ENCODE measurements at regions not wholly inside any gene's neighbourhood (a gene's known extent, or its start where the extent isn't known, plus 50 kb on each side); places are given as distances from the start of the nearest gene placed in this dataset.

GRCh38 chr18:72391427-72391826 lies 152.7 kb downstream of the CBLN2 start:
- Mint-ChIP-seq H3K27me3 (ENCODE audit: low read depth) (peaks cover 7% of the 10 kb centered on the region), H3K27ac (no peak overlapping the region), H3K9me3 (peaks cover 78% of the 10 kb centered on the region), H3K36me3 (peaks cover 50% of the 10 kb centered on the region), H3K4me3 (no peak overlapping the region), H3K4me1 (no peaks in the 10 kb centered on the region)
- ATAC-seq: no peak
- TF ChIP-seq RORB (CRISPR knock-in tag; IDR thresholded peaks at IDR 0.05) (no peak), ZNF671 (CRISPR knock-in tag; IDR thresholded peaks at IDR 0.05) (no peak), NR2C2 (CRISPR knock-in tag; IDR thresholded peaks at IDR 0.05) (no peak), AFF4 (CRISPR knock-in tag; IDR thresholded peaks at IDR 0.05; ENCODE audit: borderline replicate concordance) (no peak), ZNF138 (CRISPR knock-in tag; conservative IDR thresholded peaks at IDR 0.05) (no peak), ESRRA (CRISPR knock-in tag; IDR thresholded peaks at IDR 0.05; ENCODE audit: borderline replicate concordance) (no peak)
- DNase-seq (ENCODE audit: low spot score): no peak
- POLR2A ChIA-PET: no interaction called here
- CTCF ChIA-PET: no interaction called here

DNA sequence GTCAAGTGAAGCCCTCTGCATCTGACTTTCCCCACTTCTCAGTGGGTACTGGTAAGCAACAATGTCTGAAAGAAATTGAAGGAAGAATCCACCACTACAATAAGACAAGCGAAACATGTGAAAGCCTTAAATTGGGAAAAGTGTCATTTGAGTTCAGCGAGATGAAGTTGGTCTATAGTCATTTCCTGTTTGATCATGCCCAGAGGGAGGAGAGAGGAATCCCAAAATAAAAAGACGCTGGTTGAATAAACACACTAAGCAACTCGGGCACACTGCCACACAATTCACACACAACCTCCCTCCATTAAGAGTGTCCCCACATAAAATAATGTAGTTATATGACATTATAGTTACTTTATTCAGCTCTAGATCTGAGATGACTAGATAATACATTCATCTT lies 166.1 kb downstream of the CBLN2 start:
- Mint-ChIP-seq H3K27me3 (ENCODE audit: low read depth) (no peaks in the 10 kb centered on the region; the same call in 1 of the 2 replicates), H3K27ac (no peak overlapping the region), H3K9me3 (peaks cover 54% of the 10 kb centered on the region), H3K36me3 (peaks cover 35% of the 10 kb centered on the region), H3K4me3 (no peak overlapping the region), H3K4me1 (no peaks in the 10 kb centered on the region)
- DNase-seq (ENCODE audit: low spot score) (no peak), ATAC-seq (no peak)
- POLR2A ChIA-PET: no interaction called here
- CTCF ChIA-PET: no interaction called here
- no peak for TF ChIP-seq CDX4 (CRISPR knock-in tag; IDR thresholded peaks at IDR 0.05; ENCODE audit: borderline replicate concordance)
- TF ChIP-seq, protein P1, sequence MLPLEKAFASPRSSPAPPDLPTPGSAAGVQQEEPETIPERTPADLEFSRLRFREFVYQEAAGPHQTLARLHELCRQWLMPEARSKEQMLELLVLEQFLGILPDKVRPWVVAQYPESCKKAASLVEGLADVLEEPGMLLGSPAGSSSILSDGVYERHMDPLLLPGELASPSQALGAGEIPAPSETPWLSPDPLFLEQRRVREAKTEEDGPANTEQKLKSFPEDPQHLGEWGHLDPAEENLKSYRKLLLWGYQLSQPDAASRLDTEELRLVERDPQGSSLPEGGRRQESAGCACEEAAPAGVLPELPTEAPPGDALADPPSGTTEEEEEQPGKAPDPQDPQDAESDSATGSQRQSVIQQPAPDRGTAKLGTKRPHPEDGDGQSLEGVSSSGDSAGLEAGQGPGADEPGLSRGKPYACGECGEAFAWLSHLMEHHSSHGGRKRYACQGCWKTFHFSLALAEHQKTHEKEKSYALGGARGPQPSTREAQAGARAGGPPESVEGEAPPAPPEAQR (CRISPR knock-in tag; IDR thresholded peaks at IDR 0.05): no peak
- TF ChIP-seq AFF4 (CRISPR knock-in tag; IDR thresholded peaks at IDR 0.05; ENCODE audit: borderline replicate concordance): no peak
- TF ChIP-seq ZNF512 (CRISPR knock-in tag; IDR thresholded peaks at IDR 0.05; ENCODE audit: borderline replicate concordance): no peak
- TF ChIP-seq ZMAT4 (CRISPR knock-in tag; IDR thresholded peaks at IDR 0.05): no peak
- TF ChIP-seq, protein P2, sequence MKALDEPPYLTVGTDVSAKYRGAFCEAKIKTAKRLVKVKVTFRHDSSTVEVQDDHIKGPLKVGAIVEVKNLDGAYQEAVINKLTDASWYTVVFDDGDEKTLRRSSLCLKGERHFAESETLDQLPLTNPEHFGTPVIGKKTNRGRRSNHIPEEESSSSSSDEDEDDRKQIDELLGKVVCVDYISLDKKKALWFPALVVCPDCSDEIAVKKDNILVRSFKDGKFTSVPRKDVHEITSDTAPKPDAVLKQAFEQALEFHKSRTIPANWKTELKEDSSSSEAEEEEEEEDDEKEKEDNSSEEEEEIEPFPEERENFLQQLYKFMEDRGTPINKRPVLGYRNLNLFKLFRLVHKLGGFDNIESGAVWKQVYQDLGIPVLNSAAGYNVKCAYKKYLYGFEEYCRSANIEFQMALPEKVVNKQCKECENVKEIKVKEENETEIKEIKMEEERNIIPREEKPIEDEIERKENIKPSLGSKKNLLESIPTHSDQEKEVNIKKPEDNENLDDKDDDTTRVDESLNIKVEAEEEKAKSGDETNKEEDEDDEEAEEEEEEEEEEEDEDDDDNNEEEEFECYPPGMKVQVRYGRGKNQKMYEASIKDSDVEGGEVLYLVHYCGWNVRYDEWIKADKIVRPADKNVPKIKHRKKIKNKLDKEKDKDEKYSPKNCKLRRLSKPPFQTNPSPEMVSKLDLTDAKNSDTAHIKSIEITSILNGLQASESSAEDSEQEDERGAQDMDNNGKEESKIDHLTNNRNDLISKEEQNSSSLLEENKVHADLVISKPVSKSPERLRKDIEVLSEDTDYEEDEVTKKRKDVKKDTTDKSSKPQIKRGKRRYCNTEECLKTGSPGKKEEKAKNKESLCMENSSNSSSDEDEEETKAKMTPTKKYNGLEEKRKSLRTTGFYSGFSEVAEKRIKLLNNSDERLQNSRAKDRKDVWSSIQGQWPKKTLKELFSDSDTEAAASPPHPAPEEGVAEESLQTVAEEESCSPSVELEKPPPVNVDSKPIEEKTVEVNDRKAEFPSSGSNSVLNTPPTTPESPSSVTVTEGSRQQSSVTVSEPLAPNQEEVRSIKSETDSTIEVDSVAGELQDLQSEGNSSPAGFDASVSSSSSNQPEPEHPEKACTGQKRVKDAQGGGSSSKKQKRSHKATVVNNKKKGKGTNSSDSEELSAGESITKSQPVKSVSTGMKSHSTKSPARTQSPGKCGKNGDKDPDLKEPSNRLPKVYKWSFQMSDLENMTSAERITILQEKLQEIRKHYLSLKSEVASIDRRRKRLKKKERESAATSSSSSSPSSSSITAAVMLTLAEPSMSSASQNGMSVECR (CRISPR knock-in tag; IDR thresholded peaks at IDR 0.05; ENCODE audit: borderline replicate concordance): no peak
- TF ChIP-seq GABPB1 (CRISPR knock-in tag; IDR thresholded peaks at IDR 0.05): no peak
- TF ChIP-seq, protein P3, sequence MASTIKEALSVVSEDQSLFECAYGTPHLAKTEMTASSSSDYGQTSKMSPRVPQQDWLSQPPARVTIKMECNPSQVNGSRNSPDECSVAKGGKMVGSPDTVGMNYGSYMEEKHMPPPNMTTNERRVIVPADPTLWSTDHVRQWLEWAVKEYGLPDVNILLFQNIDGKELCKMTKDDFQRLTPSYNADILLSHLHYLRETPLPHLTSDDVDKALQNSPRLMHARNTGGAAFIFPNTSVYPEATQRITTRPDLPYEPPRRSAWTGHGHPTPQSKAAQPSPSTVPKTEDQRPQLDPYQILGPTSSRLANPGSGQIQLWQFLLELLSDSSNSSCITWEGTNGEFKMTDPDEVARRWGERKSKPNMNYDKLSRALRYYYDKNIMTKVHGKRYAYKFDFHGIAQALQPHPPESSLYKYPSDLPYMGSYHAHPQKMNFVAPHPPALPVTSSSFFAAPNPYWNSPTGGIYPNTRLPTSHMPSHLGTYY (CRISPR knock-in tag; IDR thresholded peaks at IDR 0.05): no peak
